ENCODE measurements at regions not wholly inside any gene's neighbourhood (a gene's known extent, or its start where the extent isn't known, plus 50 kb on each side); places are given as distances from the start of the nearest gene placed in this dataset.

- Mint-ChIP-seq H3K4me1 (peaks cover 20% of the 10 kb centered on the region), H3K36me3 (peaks cover 22% of the 10 kb centered on the region), H3K27me3 (ENCODE audit: low read depth) (no peaks in the 10 kb centered on the region), H3K27ac (no peak overlapping the region), H3K9me3 (peaks cover 17% of the 10 kb centered on the region), H3K4me3 (no peak overlapping the region)
- no peak for TF ChIP-seq CTCF (IDR thresholded peaks at IDR 0.05; ENCODE audit: unreplicated experiment)
- DNase-seq (ENCODE audit: low spot score in 2 of 2, unreplicated experiment in 2 of 2), result no peak
Observed at GRCh38 chr6:144697801-144698200, 412.7 kb downstream of the UTRN start.

- TF ChIP-seq CTCF (IDR thresholded peaks at IDR 0.05; ENCODE audit: unreplicated experiment), result no peak
- Mint-ChIP-seq H3K4me3 (no peak overlapping the region), H3K27me3 (ENCODE audit: low read depth) (no peaks in the 10 kb centered on the region), H3K9me3 (no peaks in the 10 kb centered on the region), H3K27ac (no peak overlapping the region), H3K4me1 (peaks cover 2% of the 10 kb centered on the region), H3K36me3 (peaks cover 9% of the 10 kb centered on the region)
- no peak for DNase-seq (ENCODE audit: low spot score in 2 of 2, unreplicated experiment in 2 of 2)
Observed at GRCh38 chr6:144702781-144703180, 417.6 kb downstream of the UTRN start.

- DNase-seq (ENCODE audit: low spot score in 2 of 2, unreplicated experiment in 2 of 2), result no peak
- Mint-ChIP-seq H3K27ac (no peak overlapping the region), H3K4me3 (no peak overlapping the region), H3K27me3 (ENCODE audit: low read depth) (no peaks in the 10 kb centered on the region), H3K36me3 (no peaks in the 10 kb centered on the region), H3K4me1 (peaks cover 18% of the 10 kb centered on the region), H3K9me3 (no peaks in the 10 kb centered on the region)
- no peak for TF ChIP-seq CTCF (IDR thresholded peaks at IDR 0.05; ENCODE audit: unreplicated experiment)
Observed at GRCh38 chr6:144710207-144710606, 425.1 kb downstream of the UTRN start.

- Mint-ChIP-seq H3K4me3 (no peak overlapping the region), H3K9me3 (no peaks in the 10 kb centered on the region), H3K27me3 (ENCODE audit: low read depth) (no peaks in the 10 kb centered on the region), H3K36me3 (no peaks in the 10 kb centered on the region), H3K27ac (no peak overlapping the region), H3K4me1 (peaks cover 18% of the 10 kb centered on the region)
- no peak for DNase-seq (ENCODE audit: low spot score in 2 of 2, unreplicated experiment in 2 of 2)
- no peak for TF ChIP-seq CTCF (IDR thresholded peaks at IDR 0.05; ENCODE audit: unreplicated experiment)
Observed at GRCh38 chr6:144711661-144712060, 426.5 kb downstream of the UTRN start.

GRCh38 chr6:144712541-144712940 lies 427.4 kb downstream of the UTRN start:
- no peak for TF ChIP-seq CTCF (IDR thresholded peaks at IDR 0.05; ENCODE audit: unreplicated experiment)
- no peak overlapping the region for H3K4me3 Mint-ChIP-seq
- no peaks in the 10 kb centered on the region for H3K9me3 Mint-ChIP-seq
- H3K27me3 Mint-ChIP-seq (ENCODE audit: low read depth), result no peaks in the 10 kb centered on the region
- no peaks in the 10 kb centered on the region for H3K36me3 Mint-ChIP-seq
- DNase-seq (ENCODE audit: low spot score in 2 of 2, unreplicated experiment in 2 of 2), result no peak
- H3K27ac Mint-ChIP-seq, result no peak overlapping the region
- H3K4me1 Mint-ChIP-seq, result peaks cover 18% of the 10 kb centered on the region
